ENCODE measurements at regions not wholly inside any gene's neighbourhood (a gene's known extent, or its start where the extent isn't known, plus 50 kb on each side); places are given as distances from the start of the nearest gene placed in this dataset.

DNA sequence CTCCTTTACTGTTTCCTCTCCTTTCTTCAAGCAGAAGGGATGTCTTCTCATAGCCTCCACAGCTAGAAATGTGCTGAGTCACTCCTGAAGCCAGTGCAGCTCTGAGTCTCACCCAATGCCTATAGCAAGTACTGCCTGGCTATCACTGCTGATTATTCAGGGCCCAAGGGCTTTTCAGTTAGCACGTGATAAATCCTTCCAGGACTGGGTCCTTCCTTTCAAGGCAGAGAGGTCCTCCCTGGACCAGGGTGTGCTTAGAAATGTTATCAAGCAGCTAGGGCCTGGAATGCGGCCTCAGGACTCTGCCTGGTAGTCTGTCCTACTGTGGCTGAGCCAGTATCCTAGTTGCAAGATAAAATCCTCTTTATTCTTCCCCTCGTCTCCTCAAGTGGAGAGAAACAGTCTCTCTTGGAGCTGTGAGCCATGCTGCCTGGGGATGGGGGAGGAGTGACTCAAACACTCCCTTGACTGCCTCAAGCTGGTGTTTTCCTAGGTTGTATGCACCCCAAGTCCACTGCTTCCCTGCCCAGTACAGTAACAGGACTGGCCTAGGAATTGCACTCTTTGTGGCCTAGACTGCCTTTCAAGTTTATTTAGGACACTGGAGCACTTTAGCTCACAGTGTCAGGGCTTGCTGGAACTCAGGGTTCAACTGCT, 198.7 kb upstream of the SERP2 start:
- H3K4me3 ChIP-seq (replicated peaks in 1 of 3; ENCODE audit: low read depth in 2 of 3, low read length in 3 of 3) = no peak overlapping the region
- H3K9me3 Mint-ChIP-seq = peaks cover 0 to 4% (median 0%) of the 10 kb centered on the region in 7 donors
- 100% methylated on average over 1 of the region's 3 CpGs for WGBS (ENCODE audit: insufficient coverage)
- H4K20me1 ChIP-seq (ENCODE audit: insufficient read depth, low read length) = no peaks in the 10 kb centered on the region
- H3K4me1 Mint-ChIP-seq = no peaks in the 10 kb centered on the region
- no peaks in the 10 kb centered on the region for H3K27me3 ChIP-seq (ENCODE audit: control insufficient read depth in 2 of 2, insufficient read depth in 2 of 2, low read length in 2 of 2)
- intact Hi-C loops (cut with micrococcal nuclease) = no loop called here
- no peak overlapping the region for H3K4me3 Mint-ChIP-seq
- no peaks in the 10 kb centered on the region for H3K4me1 ChIP-seq (ENCODE audit: control insufficient read depth in 1 of 2, insufficient read depth in 2 of 2, low read length in 2 of 2)
- no peak overlapping the region for H3K27ac ChIP-seq (ENCODE audit: low read depth in 1 of 2, low read length in 2 of 2)
- H3K79me2 ChIP-seq (ENCODE audit: insufficient read depth, low read length) = no peaks in the 10 kb centered on the region
- DNase-seq = peak in 1 of 3 donors; percentile 15
- no peaks in the 10 kb centered on the region for H3K9me3 ChIP-seq (replicated peaks in 1 of 2; ENCODE audit: control insufficient read depth in 1 of 2, insufficient read depth in 1 of 2, low read length in 2 of 2)
- no peaks in the 10 kb centered on the region for H3K36me3 Mint-ChIP-seq
- peaks cover 1 to 4% (median 4%) of the 10 kb centered on the region in 3 donors for H3K27me3 Mint-ChIP-seq (ENCODE audit: low read depth in 3 of 3)
- H3K4me2 ChIP-seq (replicated peaks; ENCODE audit: extremely low read depth, low read length, poor library complexity, severe bottlenecking) = no peak overlapping the region
- TF ChIP-seq, protein P1, sequence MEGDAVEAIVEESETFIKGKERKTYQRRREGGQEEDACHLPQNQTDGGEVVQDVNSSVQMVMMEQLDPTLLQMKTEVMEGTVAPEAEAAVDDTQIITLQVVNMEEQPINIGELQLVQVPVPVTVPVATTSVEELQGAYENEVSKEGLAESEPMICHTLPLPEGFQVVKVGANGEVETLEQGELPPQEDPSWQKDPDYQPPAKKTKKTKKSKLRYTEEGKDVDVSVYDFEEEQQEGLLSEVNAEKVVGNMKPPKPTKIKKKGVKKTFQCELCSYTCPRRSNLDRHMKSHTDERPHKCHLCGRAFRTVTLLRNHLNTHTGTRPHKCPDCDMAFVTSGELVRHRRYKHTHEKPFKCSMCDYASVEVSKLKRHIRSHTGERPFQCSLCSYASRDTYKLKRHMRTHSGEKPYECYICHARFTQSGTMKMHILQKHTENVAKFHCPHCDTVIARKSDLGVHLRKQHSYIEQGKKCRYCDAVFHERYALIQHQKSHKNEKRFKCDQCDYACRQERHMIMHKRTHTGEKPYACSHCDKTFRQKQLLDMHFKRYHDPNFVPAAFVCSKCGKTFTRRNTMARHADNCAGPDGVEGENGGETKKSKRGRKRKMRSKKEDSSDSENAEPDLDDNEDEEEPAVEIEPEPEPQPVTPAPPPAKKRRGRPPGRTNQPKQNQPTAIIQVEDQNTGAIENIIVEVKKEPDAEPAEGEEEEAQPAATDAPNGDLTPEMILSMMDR (IDR thresholded peaks at IDR 0.05) = no peak
- H3K9ac ChIP-seq (ENCODE audit: insufficient read depth, low read length, poor library complexity, severe bottlenecking) = no peak overlapping the region
- no peak overlapping the region for H3K27ac Mint-ChIP-seq
- no peaks in the 10 kb centered on the region for H3K36me3 ChIP-seq (replicated peaks in 1 of 2; ENCODE audit: control insufficient read depth in 1 of 2, insufficient read depth in 2 of 2, low read length in 2 of 2)
- peak overlapping the region; percentile 17 for H2AFZ ChIP-seq (ENCODE audit: insufficient read depth, low read depth, low read length, poor library complexity, severe bottlenecking)

DNA sequence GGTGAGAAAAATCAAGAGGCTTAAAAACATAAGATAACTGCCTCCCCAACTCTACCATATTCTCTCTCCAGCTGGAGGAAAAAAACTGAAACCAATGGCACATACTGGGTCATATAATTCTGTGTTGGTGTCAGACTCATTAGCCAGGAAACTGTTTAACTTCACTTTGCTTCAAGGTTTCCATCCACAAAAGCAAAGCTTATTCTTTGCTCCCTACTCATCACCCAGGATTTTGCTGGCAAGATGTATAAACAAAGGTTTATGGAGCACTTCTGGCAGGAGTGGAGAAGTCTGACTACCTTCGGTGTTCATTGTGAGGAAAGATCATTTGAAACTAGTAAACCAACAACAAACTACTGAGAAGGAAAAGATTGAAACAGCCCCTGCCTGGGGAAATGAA, 197.5 kb upstream of the SERP2 start:
- H3K9me3 Mint-ChIP-seq = peaks cover 0 to 4% (median 0%) of the 10 kb centered on the region in 7 donors
- WGBS (ENCODE audit: insufficient coverage) = no CpG with 5 or more reads among the region's 1 CpG
- H3K27me3 Mint-ChIP-seq (ENCODE audit: low read depth in 3 of 3) = peaks cover 1 to 7% (median 4%) of the 10 kb centered on the region in 3 donors
- Histone ChIP-seq H3K27me3 (ENCODE audit: control insufficient read depth in 2 of 2, insufficient read depth in 2 of 2, low read length in 2 of 2) (no peaks in the 10 kb centered on the region), H3K4me3 (replicated peaks in 1 of 3; ENCODE audit: low read depth in 2 of 3, low read length in 3 of 3) (no peak overlapping the region), H3K4me2 (replicated peaks; ENCODE audit: extremely low read depth, low read length, poor library complexity, severe bottlenecking) (no peak overlapping the region), H3K4me1 (ENCODE audit: control insufficient read depth in 1 of 2, insufficient read depth in 2 of 2, low read length in 2 of 2) (no peaks in the 10 kb centered on the region), H3K9ac (ENCODE audit: insufficient read depth, low read length, poor library complexity, severe bottlenecking) (no peak overlapping the region), H3K27ac (ENCODE audit: low read depth in 1 of 2, low read length in 2 of 2) (no peak overlapping the region), H3K36me3 (replicated peaks in 1 of 2; ENCODE audit: control insufficient read depth in 1 of 2, insufficient read depth in 2 of 2, low read length in 2 of 2) (no peaks in the 10 kb centered on the region), H3K9me3 (replicated peaks in 1 of 2; ENCODE audit: control insufficient read depth in 1 of 2, insufficient read depth in 1 of 2, low read length in 2 of 2) (no peaks in the 10 kb centered on the region), H4K20me1 (ENCODE audit: insufficient read depth, low read length) (no peaks in the 10 kb centered on the region), H3K79me2 (ENCODE audit: insufficient read depth, low read length) (no peaks in the 10 kb centered on the region), H2AFZ (ENCODE audit: insufficient read depth, low read depth, low read length, poor library complexity, severe bottlenecking) (no peak overlapping the region)
- TF ChIP-seq, protein P1 (IDR thresholded peaks at IDR 0.05) = no peak
- H3K4me1 Mint-ChIP-seq = no peaks in the 10 kb centered on the region
- peak overlapping the region in 1 of 7 donors; percentile 12 for H3K27ac Mint-ChIP-seq
- DNase-seq = no peak
- H3K36me3 Mint-ChIP-seq = no peaks in the 10 kb centered on the region
- intact Hi-C loops (cut with micrococcal nuclease) = no loop called here
- H3K4me3 Mint-ChIP-seq = no peak overlapping the region
